NOMO-1 treated with DMSO at 0.1 percent for 48 hours (cell line): ENCODE measurements at regions not wholly inside any gene's neighbourhood (a gene's known extent, or its start where the extent isn't known, plus 50 kb on each side); places are given as distances from the start of the nearest gene placed in this dataset.
"Not testable (repeated sequence)": the region's sequence is repeated elsewhere in the genome, so short reads cannot be mapped to it uniquely, and the experiment has no call there.

Experiments
- DNase-seq: peaks from one replicate; lab custom pipeline; 2025; ENCODE audit not compliant: unreplicated experiment; lab: John Stamatoyannopoulos, UW

- DNase-seq: no peak
These were observed 72.1 kb downstream of the TMEM212 start for GRCh38 chr3:171915275-171915674.

- DNase-seq: no peak
These were observed 73.7 kb downstream of the TMEM212 start for GRCh38 chr3:171916888-171917287.

GRCh38 chr3:171922629-171923028, 79.5 kb downstream of the TMEM212 start:
- DNase-seq: not testable (repeated sequence)

- not testable (repeated sequence) for DNase-seq
These were observed 80.5 kb downstream of the TMEM212 start for GRCh38 chr3:171923668-171924067.

- DNase-seq: not testable (repeated sequence)
These were observed 81.7 kb downstream of the TMEM212 start for GRCh38 chr3:171924864-171925263.

GRCh38 chr3:171932153-171932611, 89.0 kb downstream of the TMEM212 start:
- DNase-seq: peak; percentile 66

- DNase-seq: no peak
These were observed 90.3 kb downstream of the TMEM212 start for GRCh38 chr3:171933441-171933840.

- DNase-seq: no peak
These were observed 92.3 kb downstream of the TMEM212 start for GRCh38 chr3:171935261-171936123.

GRCh38 chr3:171936191-171936841, 93.2 kb downstream of the TMEM212 start:
- peak; percentile 67 for DNase-seq

GRCh38 chr3:171939578-171939977, 96.4 kb downstream of the TMEM212 start:
- no peak for DNase-seq

GRCh38 chr3:171940151-171940649, 97.1 kb downstream of the TMEM212 start:
- no peak for DNase-seq

- DNase-seq: no peak
These were observed 95.9 kb upstream of the FNDC3B start for GRCh38 chr3:171943262-171944117.

GRCh38 chr3:171944118-171945016, 95.0 kb upstream of the FNDC3B start:
- DNase-seq: peak; percentile 57

- DNase-seq: no peak
These were observed 90.7 kb upstream of the FNDC3B start for GRCh38 chr3:171948674-171949073.

GRCh38 chr3:171949554-171949953, 89.8 kb upstream of the FNDC3B start:
- no peak for DNase-seq

- DNase-seq: peak; percentile 33
These were observed 89.0 kb upstream of the FNDC3B start for GRCh38 chr3:171950373-171950772.

- no peak for DNase-seq
These were observed 87.8 kb upstream of the FNDC3B start for GRCh38 chr3:171951597-171951996.

- no peak for DNase-seq
These were observed 85.9 kb upstream of the FNDC3B start for GRCh38 chr3:171953301-171954022.

- peak; percentile 85 for DNase-seq
These were observed 84.5 kb upstream of the FNDC3B start for GRCh38 chr3:171954690-171955383.
